ENCODE measurements at regions not wholly inside any gene's neighbourhood (a gene's known extent, or its start where the extent isn't known, plus 50 kb on each side); places are given as distances from the start of the nearest gene placed in this dataset.

DNA sequence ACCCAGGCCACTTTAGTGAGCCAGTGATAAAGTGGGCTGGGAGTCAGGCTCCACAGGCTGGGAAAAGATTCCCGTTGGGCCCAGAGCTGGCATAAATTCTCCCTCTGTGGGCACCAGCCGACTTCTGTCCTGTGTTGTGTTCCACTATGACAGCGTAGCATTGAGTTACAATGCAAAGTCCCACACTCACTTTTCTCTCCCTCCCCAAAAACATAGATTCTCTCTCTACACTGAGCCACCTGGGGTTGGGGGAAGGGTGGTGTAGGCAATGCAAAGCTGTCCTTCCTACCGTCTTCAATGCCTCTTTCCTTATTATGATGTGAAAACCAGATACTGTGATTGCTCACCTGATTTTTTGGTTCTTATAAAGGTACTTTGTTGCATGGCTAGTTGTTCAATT, 566.2 kb downstream of the RAPGEF2 start:
- Histone ChIP-seq H2AFZ (ENCODE audit: low read length) (no peak overlapping the region), H3K4me1 (ENCODE audit: insufficient read depth, low read length) (no peaks in the 10 kb centered on the region), H3K4me3 (replicated peaks in 1 of 3; ENCODE audit: insufficient read depth in 1 of 3, low read depth in 2 of 3, low read length in 3 of 3) (no peak overlapping the region), H3K9ac (ENCODE audit: insufficient read depth, low read depth, low read length) (no peak overlapping the region), H3K27me3 (ENCODE audit: control insufficient read depth in 1 of 2, insufficient read depth in 2 of 2, low read length in 2 of 2) (no peaks in the 10 kb centered on the region; a peak in 1 of 5 replicates), H3K9me3 (ENCODE audit: low read length) (no peaks in the 10 kb centered on the region), H3K4me2 (ENCODE audit: low read depth, low read length) (no peak overlapping the region), H3K27ac (ENCODE audit: extremely low read length, insufficient read depth, low read length) (no peak overlapping the region), H3K79me2 (ENCODE audit: insufficient read depth, low read length) (no peaks in the 10 kb centered on the region), H3K36me3 (replicated peaks in 1 of 2; ENCODE audit: control insufficient read depth in 1 of 2, insufficient read depth in 2 of 2, low read length in 2 of 2) (no peaks in the 10 kb centered on the region), H4K20me1 (ENCODE audit: insufficient read depth, low read length) (no peaks in the 10 kb centered on the region)
- ChIA-PET POLR2A (no interaction called here), CTCF (ENCODE audit: low intra/inter-chr PET ratio, low total read pairs) (no interaction called here)
- no peak for ATAC-seq
- BruUV-seq (replicated peaks) = no TSS peak
- DNase-seq (ENCODE audit: low spot score) = no peak
- in situ Hi-C loops (cut with HindIII; ENCODE audit: extremely low pct_ligation_motif_present, low pct_unique_long_range_greater_than_20kb) (no loop called here), intact Hi-C loops (cut with micrococcal nuclease; ENCODE audit: unreplicated experiment) (no loop called here)
- FAIRE-seq = no peak
- 0% methylated on average over 4 of the region's 4 CpGs for WGBS (ENCODE audit: low lambda C conversion rate)
- TF ChIP-seq, protein P1, sequence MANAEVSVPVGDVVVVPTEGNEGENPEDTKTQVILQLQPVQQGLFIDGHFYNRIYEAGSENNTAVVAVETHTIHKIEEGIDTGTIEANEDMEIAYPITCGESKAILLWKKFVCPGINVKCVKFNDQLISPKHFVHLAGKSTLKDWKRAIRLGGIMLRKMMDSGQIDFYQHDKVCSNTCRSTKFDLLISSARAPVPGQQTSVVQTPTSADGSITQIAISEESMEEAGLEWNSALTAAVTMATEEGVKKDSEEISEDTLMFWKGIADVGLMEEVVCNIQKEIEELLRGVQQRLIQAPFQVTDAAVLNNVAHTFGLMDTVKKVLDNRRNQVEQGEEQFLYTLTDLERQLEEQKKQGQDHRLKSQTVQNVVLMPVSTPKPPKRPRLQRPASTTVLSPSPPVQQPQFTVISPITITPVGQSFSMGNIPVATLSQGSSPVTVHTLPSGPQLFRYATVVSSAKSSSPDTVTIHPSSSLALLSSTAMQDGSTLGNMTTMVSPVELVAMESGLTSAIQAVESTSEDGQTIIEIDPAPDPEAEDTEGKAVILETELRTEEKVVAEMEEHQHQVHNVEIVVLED (CRISPR knock-in tag; IDR thresholded peaks at IDR 0.05; ENCODE audit: borderline replicate concordance) = no peak
- TF ChIP-seq, protein P2, sequence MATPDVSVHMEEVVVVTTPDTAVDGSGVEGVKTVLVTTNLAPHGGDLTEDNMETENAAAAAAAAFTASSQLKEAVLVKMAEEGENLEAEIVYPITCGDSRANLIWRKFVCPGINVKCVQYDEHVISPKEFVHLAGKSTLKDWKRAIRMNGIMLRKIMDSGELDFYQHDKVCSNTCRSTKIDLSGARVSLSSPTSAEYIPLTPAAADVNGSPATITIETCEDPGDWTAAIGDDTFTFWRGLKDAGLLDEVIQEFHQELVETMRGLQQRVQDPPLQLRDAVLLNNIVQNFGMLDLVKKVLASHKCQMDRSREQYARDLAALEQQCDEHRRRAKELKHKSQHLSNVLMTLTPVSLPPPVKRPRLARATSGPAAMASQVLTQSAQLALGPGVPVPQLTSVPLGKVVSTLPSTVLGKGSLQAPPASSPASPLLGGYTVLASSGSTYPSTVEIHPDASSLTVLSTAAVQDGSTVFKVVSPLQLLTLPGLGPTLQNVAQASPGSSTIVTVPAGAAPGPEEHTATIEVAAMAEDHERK (CRISPR knock-in tag; IDR thresholded peaks at IDR 0.05; ENCODE audit: low read depth) = no peak
- TF ChIP-seq CSRNP1 (CRISPR knock-in tag; IDR thresholded peaks at IDR 0.05) (no peak), ETV5 (CRISPR knock-in tag; IDR thresholded peaks at IDR 0.05; ENCODE audit: borderline replicate concordance) (no peak), ZNF496 (CRISPR knock-in tag; IDR thresholded peaks at IDR 0.05; ENCODE audit: insufficient replicate concordance) (no peak), CEBPG (CRISPR knock-in tag; IDR thresholded peaks at IDR 0.05) (no peak), AHR (CRISPR knock-in tag; IDR thresholded peaks at IDR 0.05) (no peak), THYN1 (CRISPR knock-in tag; IDR thresholded peaks at IDR 0.05; ENCODE audit: borderline replicate concordance, low read depth) (no peak), ZSCAN9 (CRISPR knock-in tag; IDR thresholded peaks at IDR 0.05; ENCODE audit: borderline replicate concordance) (no peak), ZNF264 (CRISPR knock-in tag; IDR thresholded peaks at IDR 0.05) (no peak), RNF2 (conservative IDR thresholded peaks at IDR 0.05; ENCODE audit: low read depth) (no peak), ZNF747 (CRISPR knock-in tag; IDR thresholded peaks at IDR 0.05; ENCODE audit: borderline replicate concordance) (no peak), ZBTB14 (CRISPR knock-in tag; IDR thresholded peaks at IDR 0.05) (no peak)
- TF ChIP-seq, protein P3, sequence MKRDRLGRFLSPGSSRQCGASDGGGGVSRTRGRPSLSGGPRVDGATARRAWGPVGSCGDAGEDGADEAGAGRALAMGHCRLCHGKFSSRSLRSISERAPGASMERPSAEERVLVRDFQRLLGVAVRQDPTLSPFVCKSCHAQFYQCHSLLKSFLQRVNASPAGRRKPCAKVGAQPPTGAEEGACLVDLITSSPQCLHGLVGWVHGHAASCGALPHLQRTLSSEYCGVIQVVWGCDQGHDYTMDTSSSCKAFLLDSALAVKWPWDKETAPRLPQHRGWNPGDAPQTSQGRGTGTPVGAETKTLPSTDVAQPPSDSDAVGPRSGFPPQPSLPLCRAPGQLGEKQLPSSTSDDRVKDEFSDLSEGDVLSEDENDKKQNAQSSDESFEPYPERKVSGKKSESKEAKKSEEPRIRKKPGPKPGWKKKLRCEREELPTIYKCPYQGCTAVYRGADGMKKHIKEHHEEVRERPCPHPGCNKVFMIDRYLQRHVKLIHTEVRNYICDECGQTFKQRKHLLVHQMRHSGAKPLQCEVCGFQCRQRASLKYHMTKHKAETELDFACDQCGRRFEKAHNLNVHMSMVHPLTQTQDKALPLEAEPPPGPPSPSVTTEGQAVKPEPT (CRISPR knock-in tag; IDR thresholded peaks at IDR 0.05; ENCODE audit: low read depth) = no peak
- TF ChIP-seq, protein P4, sequence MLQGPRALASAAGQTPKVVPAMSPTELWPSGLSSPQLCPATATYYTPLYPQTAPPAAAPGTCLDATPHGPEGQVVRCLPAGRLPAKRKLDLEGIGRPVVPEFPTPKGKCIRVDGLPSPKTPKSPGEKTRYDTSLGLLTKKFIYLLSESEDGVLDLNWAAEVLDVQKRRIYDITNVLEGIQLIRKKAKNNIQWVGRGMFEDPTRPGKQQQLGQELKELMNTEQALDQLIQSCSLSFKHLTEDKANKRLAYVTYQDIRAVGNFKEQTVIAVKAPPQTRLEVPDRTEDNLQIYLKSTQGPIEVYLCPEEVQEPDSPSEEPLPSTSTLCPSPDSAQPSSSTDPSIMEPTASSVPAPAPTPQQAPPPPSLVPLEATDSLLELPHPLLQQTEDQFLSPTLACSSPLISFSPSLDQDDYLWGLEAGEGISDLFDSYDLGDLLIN (CRISPR knock-in tag; IDR thresholded peaks at IDR 0.05; ENCODE audit: borderline replicate concordance) = no peak
